Suprapubic skin (tissue), 4 donors: ENCODE measurements at regions not wholly inside any gene's neighbourhood (a gene's known extent, or its start where the extent isn't known, plus 50 kb on each side); places are given as distances from the start of the nearest gene placed in this dataset.

Experiments
- DNase-seq, 2 donors: peaks; one replicate each; pipeline ENCODE4 v3.0.0-alpha.2; 2019; ENCODE audit warnings: low spot score in 2 of 2
- H3K27ac ChIP-seq: fragments of 200-600 bp; sonication (generic); one replicate; pipeline ENCODE4 v1.5.1; 2019
- H3K27me3 ChIP-seq: fragments of 200-600 bp; sonication (generic); one replicate; pipeline ENCODE4 v1.5.1; 2019
- H3K36me3 ChIP-seq: fragments of 200-600 bp; sonication (generic); one replicate; pipeline ENCODE4 v1.5.1; 2019
- H3K4me1 ChIP-seq: fragments of 200-600 bp; sonication (generic); one replicate; pipeline ENCODE4 v1.5.1; 2019
- H3K4me3 ChIP-seq: fragments of 200-600 bp; sonication (generic); one replicate; pipeline ENCODE4 v1.5.1; 2019; ENCODE audit warnings: mild to moderate bottlenecking
- H3K9me3 ChIP-seq: fragments of 200-600 bp; sonication (generic); one replicate; pipeline ENCODE4 v1.5.1; 2019
- EP300 ChIP-seq: sonication (generic); formaldehyde crosslinking; IDR thresholded peaks from one replicate; pipeline ENCODE4 v1.6.1; 2017; ENCODE audit warnings: antibody characterized with exemption
- POLR2A ChIP-seq, 2 donors: fragments of 450-650 bp; IDR thresholded peaks; one replicate each; pipeline ENCODE4 v1.6.1; 2017; ENCODE audit warnings: antibody characterized with exemption in 2 of 2, mild to moderate bottlenecking in 2 of 2, moderate library complexity in 2 of 2
- POLR2AphosphoS5 ChIP-seq, 3 donors: sonication (generic); formaldehyde crosslinking; IDR thresholded peaks; one replicate each; pipeline ENCODE4 v1.6.1; 2017; ENCODE audit warnings: antibody characterized with exemption in 3 of 3
- WGBS: methylation state at CpG from one replicate; pipeline ENCODE4 v1.1.5; 2018; 5-methylcytosine and 5-hydroxymethylcytosine counted together
- TF ChIP-seq, protein P1 (sequence below), 2 donors: fragments of 200-600 bp in 1 of 2; fragments of 450-650 bp in 1 of 2; sonication (generic) in 1 of 2; IDR thresholded peaks; one replicate each; pipeline ENCODE4 v1.5.1; 2016 to 2019; ENCODE audit warnings: antibody characterized with exemption in 2 of 2, mild to moderate bottlenecking in 1 of 2, moderate library complexity in 1 of 2

DNA sequence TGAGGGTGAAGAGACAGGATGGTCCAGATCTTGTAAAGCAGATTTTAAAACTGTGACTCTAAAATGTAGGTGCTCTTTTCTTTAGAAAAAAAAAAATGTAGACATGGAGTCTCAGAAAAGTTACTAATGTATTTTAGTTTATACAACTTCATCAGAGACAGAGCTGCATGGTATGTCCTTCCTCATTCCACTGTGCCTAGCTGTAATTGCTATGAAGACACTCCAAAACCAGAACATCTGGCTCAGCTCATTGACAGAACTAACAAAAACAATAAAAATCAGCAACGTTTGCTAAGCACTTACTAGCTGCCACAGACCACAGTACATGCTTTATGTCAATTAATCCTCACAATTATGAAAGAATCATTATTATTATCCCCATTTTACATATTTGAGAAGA lies 160.7 kb downstream of the BARX2 start:
- Histone ChIP-seq H3K36me3 (no peaks in the 10 kb centered on the region), H3K4me1 (no peaks in the 10 kb centered on the region), H3K27ac (no peak overlapping the region), H3K9me3 (peaks cover 15% of the 10 kb centered on the region), H3K4me3 (no peak overlapping the region), H3K27me3 (no peaks in the 10 kb centered on the region)
- WGBS, result 23% methylated on average over 1 of the region's 1 CpG
- no peak for DNase-seq
- TF ChIP-seq POLR2A (IDR thresholded peaks at IDR 0.05) (no peak), EP300 (no peak), POLR2AphosphoS5 (IDR thresholded peaks at IDR 0.05) (no peak)
- TF ChIP-seq, protein P1, sequence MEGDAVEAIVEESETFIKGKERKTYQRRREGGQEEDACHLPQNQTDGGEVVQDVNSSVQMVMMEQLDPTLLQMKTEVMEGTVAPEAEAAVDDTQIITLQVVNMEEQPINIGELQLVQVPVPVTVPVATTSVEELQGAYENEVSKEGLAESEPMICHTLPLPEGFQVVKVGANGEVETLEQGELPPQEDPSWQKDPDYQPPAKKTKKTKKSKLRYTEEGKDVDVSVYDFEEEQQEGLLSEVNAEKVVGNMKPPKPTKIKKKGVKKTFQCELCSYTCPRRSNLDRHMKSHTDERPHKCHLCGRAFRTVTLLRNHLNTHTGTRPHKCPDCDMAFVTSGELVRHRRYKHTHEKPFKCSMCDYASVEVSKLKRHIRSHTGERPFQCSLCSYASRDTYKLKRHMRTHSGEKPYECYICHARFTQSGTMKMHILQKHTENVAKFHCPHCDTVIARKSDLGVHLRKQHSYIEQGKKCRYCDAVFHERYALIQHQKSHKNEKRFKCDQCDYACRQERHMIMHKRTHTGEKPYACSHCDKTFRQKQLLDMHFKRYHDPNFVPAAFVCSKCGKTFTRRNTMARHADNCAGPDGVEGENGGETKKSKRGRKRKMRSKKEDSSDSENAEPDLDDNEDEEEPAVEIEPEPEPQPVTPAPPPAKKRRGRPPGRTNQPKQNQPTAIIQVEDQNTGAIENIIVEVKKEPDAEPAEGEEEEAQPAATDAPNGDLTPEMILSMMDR (IDR thresholded peaks at IDR 0.05), result no peak

DNA sequence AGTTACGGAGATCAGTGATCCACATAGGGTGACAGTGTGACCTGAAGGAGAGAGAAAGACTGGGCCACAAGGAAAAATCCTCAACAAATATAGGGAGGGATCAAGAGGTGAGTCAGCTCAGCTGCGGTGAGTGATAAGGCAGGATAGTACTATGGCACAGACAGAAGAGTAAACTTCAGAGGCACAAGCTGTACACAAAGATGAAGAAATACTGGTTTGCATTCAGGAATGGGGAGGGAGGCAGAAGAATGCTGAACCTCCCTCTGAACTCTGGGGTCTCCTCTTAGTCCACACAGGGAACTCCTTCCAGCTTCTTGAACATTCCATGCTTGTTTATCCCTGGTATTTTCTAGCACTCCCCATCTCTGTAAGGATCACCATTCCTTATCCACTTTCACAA lies 162.7 kb downstream of the BARX2 start:
- WGBS, result 92% methylated on average over 2 of the region's 2 CpGs
- no peak overlapping the region for H3K4me3 ChIP-seq
- TF ChIP-seq EP300, result no peak
- no peaks in the 10 kb centered on the region for H3K4me1 ChIP-seq
- H3K27ac ChIP-seq, result no peak overlapping the region
- H3K36me3 ChIP-seq, result no peaks in the 10 kb centered on the region
- no peak for DNase-seq
- peaks cover 15% of the 10 kb centered on the region for H3K9me3 ChIP-seq
- H3K27me3 ChIP-seq, result no peaks in the 10 kb centered on the region

DNA sequence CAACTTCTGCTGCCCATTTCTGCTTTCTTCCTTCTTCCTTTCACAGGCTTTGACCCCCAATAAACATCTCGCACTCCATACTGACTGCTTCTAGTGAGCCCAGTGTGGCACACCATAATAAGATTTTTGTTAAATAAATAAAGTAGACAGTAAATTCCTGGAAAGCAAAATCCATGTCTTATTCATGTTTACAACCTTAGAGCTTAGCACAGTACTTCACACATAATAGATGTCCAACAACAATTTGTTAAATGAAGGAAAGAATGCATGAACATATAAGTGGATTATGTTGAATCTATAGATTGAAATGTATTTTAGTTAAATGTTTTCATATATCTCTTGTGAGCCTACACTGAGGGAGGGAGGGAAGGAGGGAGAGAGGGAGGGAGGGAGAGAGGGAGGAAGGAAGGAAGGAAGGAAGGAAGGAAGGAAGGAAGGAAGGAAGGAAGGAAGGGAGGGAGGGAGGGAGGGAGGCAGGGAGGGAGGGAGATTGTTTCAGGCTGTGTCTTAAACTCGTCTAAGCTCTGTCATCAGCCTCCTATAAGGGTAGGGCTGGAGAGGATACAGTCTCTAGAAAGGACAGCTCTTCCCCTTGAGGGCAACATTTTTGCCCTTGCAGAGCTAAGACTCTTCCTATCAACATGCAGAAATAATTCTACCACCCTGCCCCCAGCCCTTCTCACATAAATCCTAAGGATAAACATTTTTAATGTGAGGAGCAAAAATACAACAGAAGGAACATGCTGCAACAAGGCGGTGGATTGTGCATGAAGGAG lies 168.1 kb downstream of the BARX2 start:
- H3K27me3 ChIP-seq, result no peaks in the 10 kb centered on the region
- H3K4me3 ChIP-seq, result no peak overlapping the region
- H3K36me3 ChIP-seq, result no peaks in the 10 kb centered on the region
- TF ChIP-seq, protein P1 (IDR thresholded peaks at IDR 0.05), result no peak
- no peak for TF ChIP-seq EP300
- no peak for TF ChIP-seq POLR2AphosphoS5 (IDR thresholded peaks at IDR 0.05)
- no peak for TF ChIP-seq POLR2A (IDR thresholded peaks at IDR 0.05)
- peaks cover 2% of the 10 kb centered on the region for H3K9me3 ChIP-seq
- H3K4me1 ChIP-seq, result no peaks in the 10 kb centered on the region
- H3K27ac ChIP-seq, result no peak overlapping the region
- 73% methylated on average over 3 of the region's 3 CpGs for WGBS
- no peak for DNase-seq

DNA sequence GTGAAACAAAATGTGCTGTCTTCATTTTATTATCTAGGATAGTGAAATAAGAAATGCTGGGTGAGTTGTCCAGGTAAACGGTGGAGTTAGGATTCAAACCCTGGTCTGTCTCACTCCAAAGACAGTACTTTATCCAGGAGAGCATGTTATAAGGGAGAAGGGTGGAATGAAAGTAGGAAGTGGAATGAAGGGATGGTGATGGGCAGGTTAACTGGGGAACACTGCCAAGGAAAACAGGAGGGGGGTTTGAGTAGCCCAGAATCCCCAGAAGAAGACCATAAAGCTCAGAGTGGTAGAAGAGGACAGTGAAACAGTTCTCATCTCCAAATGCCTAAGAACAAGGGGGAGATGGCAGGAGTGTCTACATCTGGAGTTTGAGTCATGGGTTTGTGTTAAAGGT lies 169.0 kb downstream of the BARX2 start:
- Histone ChIP-seq H3K27me3 (no peaks in the 10 kb centered on the region), H3K4me1 (no peaks in the 10 kb centered on the region), H3K4me3 (no peak overlapping the region), H3K27ac (no peak overlapping the region), H3K9me3 (peaks cover 3% of the 10 kb centered on the region), H3K36me3 (no peaks in the 10 kb centered on the region)
- TF ChIP-seq POLR2AphosphoS5 (IDR thresholded peaks at IDR 0.05), result no peak
- TF ChIP-seq EP300, result no peak
- TF ChIP-seq, protein P1 (IDR thresholded peaks at IDR 0.05), result no peak
- TF ChIP-seq POLR2A (IDR thresholded peaks at IDR 0.05), result no peak
- WGBS, result 67% methylated on average over 1 of the region's 1 CpG
- no peak for DNase-seq

DNA sequence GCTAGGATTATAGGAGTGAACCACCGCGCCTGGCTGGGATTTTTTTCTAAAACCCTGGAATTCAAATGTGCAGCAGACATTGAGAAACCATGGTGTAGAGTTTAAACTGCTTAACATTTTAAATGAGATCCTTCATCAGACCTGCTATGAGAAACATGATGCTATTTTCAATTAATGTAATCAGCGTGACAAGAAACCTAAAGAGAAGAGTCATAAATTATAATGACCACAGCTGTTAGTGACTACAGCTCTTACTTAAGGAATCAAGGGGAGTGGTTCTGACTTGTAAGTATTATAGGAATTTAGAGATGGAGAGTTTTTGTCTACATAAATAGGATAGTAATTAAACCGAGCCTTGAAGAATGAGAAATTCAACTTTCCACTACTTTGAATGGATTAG lies 170.6 kb downstream of the BARX2 start:
- Histone ChIP-seq H3K36me3 (no peaks in the 10 kb centered on the region), H3K9me3 (peaks cover 4% of the 10 kb centered on the region), H3K27ac (no peak overlapping the region), H3K4me3 (no peak overlapping the region), H3K4me1 (no peaks in the 10 kb centered on the region), H3K27me3 (no peaks in the 10 kb centered on the region)
- 75% methylated on average over 4 of the region's 4 CpGs for WGBS
- DNase-seq, result no peak
- TF ChIP-seq POLR2A (IDR thresholded peaks at IDR 0.05) (no peak), POLR2AphosphoS5 (IDR thresholded peaks at IDR 0.05) (no peak)
- TF ChIP-seq, protein P1 (IDR thresholded peaks at IDR 0.05), result no peak

DNA sequence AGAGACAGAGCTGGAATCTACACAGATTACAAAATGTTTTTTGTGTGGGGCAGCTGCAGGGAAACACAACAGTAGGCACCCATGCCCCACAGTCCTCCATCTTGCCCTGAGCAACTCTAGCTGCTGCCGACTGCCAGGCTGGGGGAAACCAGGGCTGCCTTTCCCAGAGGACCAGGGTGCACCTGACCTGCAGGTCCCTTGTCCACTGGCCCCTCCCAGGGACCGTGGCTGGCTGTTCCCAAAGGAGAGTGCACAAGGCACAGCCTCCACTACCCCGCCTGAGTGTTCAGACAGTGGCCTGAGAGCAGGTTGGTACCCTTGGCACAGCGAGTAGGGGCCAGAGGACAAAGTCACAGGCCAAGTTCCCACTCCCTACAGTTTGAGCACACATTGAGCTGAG lies 181.8 kb downstream of the BARX2 start:
- TF ChIP-seq POLR2AphosphoS5 (IDR thresholded peaks at IDR 0.05) (no peak), EP300 (no peak), POLR2A (IDR thresholded peaks at IDR 0.05) (no peak)
- TF ChIP-seq, protein P1 (IDR thresholded peaks at IDR 0.05), result no peak
- Histone ChIP-seq H3K27ac (no peak overlapping the region), H3K27me3 (no peaks in the 10 kb centered on the region), H3K4me3 (no peak overlapping the region), H3K9me3 (no peaks in the 10 kb centered on the region), H3K36me3 (no peaks in the 10 kb centered on the region), H3K4me1 (no peaks in the 10 kb centered on the region)
- 80% methylated on average over 2 of the region's 4 CpGs for WGBS
- no peak for DNase-seq
